HG03064 (cell line): ENCODE measurements at regions not wholly inside any gene's neighbourhood (a gene's known extent, or its start where the extent isn't known, plus 50 kb on each side); places are given as distances from the start of the nearest gene placed in this dataset.

ENCODE experiments used
- ATAC-seq: cut with Tn5 transposase; IDR thresholded peaks from one replicate; pipeline ENCODE4 v1.9.1; 2021; ENCODE audit warnings: low read depth; ENCODE audit not compliant: unreplicated experiment

- no peak for ATAC-seq
Measured at GRCh38 chr11:79561496-79561895, 120.7 kb upstream of the TENM4 start.

- ATAC-seq: no peak
Measured at GRCh38 chr11:79550809-79551208, 110.0 kb upstream of the TENM4 start.

- no peak for ATAC-seq
Measured at GRCh38 chr11:79547256-79547655, 106.4 kb upstream of the TENM4 start.

- no peak for ATAC-seq
Measured at GRCh38 chr11:79546351-79546750, 105.5 kb upstream of the TENM4 start.

- ATAC-seq: no peak
Measured at GRCh38 chr11:79544361-79544760, 103.5 kb upstream of the TENM4 start.

GRCh38 chr11:79543101-79543500, 102.3 kb upstream of the TENM4 start:
- no peak for ATAC-seq

GRCh38 chr11:79541466-79541865, 100.6 kb upstream of the TENM4 start:
- ATAC-seq: no peak

GRCh38 chr11:79538775-79539174, 97.9 kb upstream of the TENM4 start:
- no peak for ATAC-seq

GRCh38 chr11:79536155-79536917, 95.5 kb upstream of the TENM4 start:
- no peak for ATAC-seq

- ATAC-seq: no peak
Measured at GRCh38 chr11:79535606-79536005, 94.8 kb upstream of the TENM4 start.

GRCh38 chr11:79525257-79525656, 84.4 kb upstream of the TENM4 start:
- no peak for ATAC-seq

- ATAC-seq: no peak
Measured at GRCh38 chr11:79522626-79523025, 81.8 kb upstream of the TENM4 start.

GRCh38 chr11:79520086-79520485, 79.3 kb upstream of the TENM4 start:
- ATAC-seq: no peak

- ATAC-seq: no peak
Measured at GRCh38 chr11:79515781-79516180, 75.0 kb upstream of the TENM4 start.

- ATAC-seq: no peak
Measured at GRCh38 chr11:79514695-79515094, 73.9 kb upstream of the TENM4 start.

- no peak for ATAC-seq
Measured at GRCh38 chr11:79514290-79514689, 73.5 kb upstream of the TENM4 start.

GRCh38 chr11:79512706-79513469, 72.1 kb upstream of the TENM4 start:
- ATAC-seq: no peak

- ATAC-seq: no peak
Measured at GRCh38 chr11:79510960-79511359, 70.1 kb upstream of the TENM4 start.

GRCh38 chr11:79508461-79508860, 67.6 kb upstream of the TENM4 start:
- ATAC-seq: no peak

- no peak for ATAC-seq
Measured at GRCh38 chr11:79507706-79508105, 66.9 kb upstream of the TENM4 start.

- no peak for ATAC-seq
Measured at GRCh38 chr11:79506734-79507344, 66.0 kb upstream of the TENM4 start.

GRCh38 chr11:79506124-79506523, 65.3 kb upstream of the TENM4 start:
- ATAC-seq: no peak
